AG09309 (cell line): ENCODE measurements at regions not wholly inside any gene's neighbourhood (a gene's known extent, or its start where the extent isn't known, plus 50 kb on each side); places are given as distances from the start of the nearest gene placed in this dataset.

Experiments
- DNase-seq: peaks from one replicate; pipeline ENCODE4 v3.0.0-alpha.2; 2010; ENCODE audit warnings: low read depth
- H3K4me3 ChIP-seq: 2 replicates; pipeline ENCODE4 v1.5.1; 2011; ENCODE audit warnings: mild to moderate bottlenecking, low read depth, low read length, moderate library complexity; ENCODE audit not compliant: control insufficient read depth
- TF ChIP-seq, protein P1 (sequence below): IDR thresholded peaks from 2 replicates; pipeline ENCODE4 v1.5.1; 2011; ENCODE audit warnings: mild to moderate bottlenecking, low read depth, low read length, inconsistent platforms; ENCODE audit not compliant: insufficient read depth, control insufficient read depth; ENCODE audit errors: missing control alignments

DNA sequence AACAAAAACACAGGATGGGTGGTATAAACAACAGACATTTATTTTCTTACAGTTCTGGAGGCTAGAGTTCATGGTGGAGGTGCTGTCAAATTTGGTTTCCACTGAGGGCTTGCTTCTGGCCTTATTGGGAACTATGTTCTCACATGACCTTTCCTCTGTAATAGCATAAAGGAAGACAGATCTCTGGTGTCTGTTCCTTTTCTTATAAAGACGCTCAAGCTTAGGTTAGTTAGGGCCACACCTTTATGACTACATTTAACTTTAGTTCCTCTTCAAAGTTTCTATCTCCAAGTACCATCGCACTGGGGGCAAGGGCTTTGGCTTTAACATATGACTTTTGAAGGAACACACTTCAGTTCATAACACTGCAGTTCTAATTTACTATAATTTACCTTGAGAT lies 543.8 kb upstream of the CPEB2 start:
- TF ChIP-seq, protein P1, sequence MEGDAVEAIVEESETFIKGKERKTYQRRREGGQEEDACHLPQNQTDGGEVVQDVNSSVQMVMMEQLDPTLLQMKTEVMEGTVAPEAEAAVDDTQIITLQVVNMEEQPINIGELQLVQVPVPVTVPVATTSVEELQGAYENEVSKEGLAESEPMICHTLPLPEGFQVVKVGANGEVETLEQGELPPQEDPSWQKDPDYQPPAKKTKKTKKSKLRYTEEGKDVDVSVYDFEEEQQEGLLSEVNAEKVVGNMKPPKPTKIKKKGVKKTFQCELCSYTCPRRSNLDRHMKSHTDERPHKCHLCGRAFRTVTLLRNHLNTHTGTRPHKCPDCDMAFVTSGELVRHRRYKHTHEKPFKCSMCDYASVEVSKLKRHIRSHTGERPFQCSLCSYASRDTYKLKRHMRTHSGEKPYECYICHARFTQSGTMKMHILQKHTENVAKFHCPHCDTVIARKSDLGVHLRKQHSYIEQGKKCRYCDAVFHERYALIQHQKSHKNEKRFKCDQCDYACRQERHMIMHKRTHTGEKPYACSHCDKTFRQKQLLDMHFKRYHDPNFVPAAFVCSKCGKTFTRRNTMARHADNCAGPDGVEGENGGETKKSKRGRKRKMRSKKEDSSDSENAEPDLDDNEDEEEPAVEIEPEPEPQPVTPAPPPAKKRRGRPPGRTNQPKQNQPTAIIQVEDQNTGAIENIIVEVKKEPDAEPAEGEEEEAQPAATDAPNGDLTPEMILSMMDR, result no peak
- DNase-seq, result no peak
- no peak overlapping the region for H3K4me3 ChIP-seq

- no peak for DNase-seq
- TF ChIP-seq, protein P1, result no peak
- H3K4me3 ChIP-seq, result no peak overlapping the region
Measured at GRCh38 chr4:14465057-14465456, 537.2 kb upstream of the CPEB2 start.

GRCh38 chr4:14465507-14465906 lies 536.8 kb upstream of the CPEB2 start:
- TF ChIP-seq, protein P1, result no peak
- H3K4me3 ChIP-seq, result no peak overlapping the region
- DNase-seq, result no peak

- TF ChIP-seq, protein P1, result no peak
- no peak overlapping the region for H3K4me3 ChIP-seq
- no peak for DNase-seq
Measured at GRCh38 chr4:14478504-14478903, 523.8 kb upstream of the CPEB2 start.

GRCh38 chr4:14496408-14496807 lies 505.9 kb upstream of the CPEB2 start:
- H3K4me3 ChIP-seq, result no peak overlapping the region
- no peak for DNase-seq
- TF ChIP-seq, protein P1, result no peak

DNA sequence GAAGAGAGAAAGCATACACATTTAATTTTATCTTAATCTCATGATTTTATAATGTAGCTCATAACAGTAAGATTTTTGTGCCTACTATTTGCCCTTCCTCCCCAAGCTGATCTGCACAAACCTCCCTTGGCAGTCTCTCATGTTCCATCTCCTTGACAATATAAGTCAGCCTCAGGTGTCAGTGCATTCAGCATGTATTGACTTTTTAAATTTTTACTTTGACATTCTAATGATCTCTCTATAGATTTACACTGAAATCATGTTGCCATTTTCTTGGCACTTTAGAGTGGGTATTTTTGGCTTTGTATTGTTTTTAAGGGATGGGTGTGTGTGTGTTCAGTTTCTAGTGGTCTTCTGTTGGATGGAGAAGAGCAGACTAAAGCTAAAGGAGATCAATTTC lies 505.3 kb upstream of the CPEB2 start:
- no peak overlapping the region for H3K4me3 ChIP-seq
- DNase-seq, result no peak
- TF ChIP-seq, protein P1, result no peak

DNA sequence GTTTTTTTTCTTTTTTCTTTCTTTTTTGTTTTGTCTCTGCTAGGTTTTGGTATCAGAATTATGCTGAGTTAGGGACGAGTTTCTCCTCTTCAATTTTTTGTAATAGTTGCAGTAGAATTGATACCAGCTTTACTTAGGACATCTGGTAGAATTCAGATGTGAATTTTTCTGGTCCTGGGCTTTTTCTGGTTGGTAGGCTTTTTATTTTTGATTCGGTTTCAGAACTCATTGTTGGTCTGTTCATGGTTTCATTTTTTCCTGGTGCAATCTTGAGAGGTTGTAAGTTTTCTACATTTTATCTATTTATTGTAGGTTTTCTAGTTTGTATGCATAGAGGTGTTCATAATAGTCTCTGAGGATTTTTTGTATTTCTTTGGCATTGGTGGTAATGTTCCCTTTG lies 498.1 kb upstream of the CPEB2 start:
- no peak overlapping the region for H3K4me3 ChIP-seq
- no peak for DNase-seq
- TF ChIP-seq, protein P1, result no peak
